ENCODE measurements at regions not wholly inside any gene's neighbourhood (a gene's known extent, or its start where the extent isn't known, plus 50 kb on each side); places are given as distances from the start of the nearest gene placed in this dataset.

DNA sequence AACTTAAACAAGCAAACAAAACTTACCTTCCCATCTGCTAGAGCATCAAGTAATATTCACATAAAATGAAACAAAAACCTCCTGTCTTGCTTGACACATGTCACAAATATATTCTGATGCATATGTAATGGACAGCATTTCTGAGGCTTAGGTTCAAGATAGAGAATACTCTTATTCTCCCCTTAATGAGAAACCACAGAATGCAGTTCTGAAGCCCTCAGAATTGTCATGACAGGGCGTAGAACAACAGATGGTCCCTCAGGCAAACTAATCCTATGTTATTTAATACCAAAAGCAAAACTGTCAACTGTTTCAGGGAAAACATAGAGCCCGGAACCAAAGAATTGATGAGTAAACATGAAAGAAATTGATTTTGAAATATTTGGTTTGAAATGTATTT lies 229.9 kb upstream of the RIOK2 start:
- TF ChIP-seq POLR2AphosphoS5 (IDR thresholded peaks at IDR 0.05; ENCODE audit: low read depth, low read length), result no peak
- TF ChIP-seq POLR2A (IDR thresholded peaks at IDR 0.05; ENCODE audit: low read depth, low read length), result no peak

Measured in GM12892 (cell line).